GM18502 (cell line): ENCODE measurements at regions not wholly inside any gene's neighbourhood (a gene's known extent, or its start where the extent isn't known, plus 50 kb on each side); places are given as distances from the start of the nearest gene placed in this dataset.
"Not testable (repeated sequence)": the region's sequence is repeated elsewhere in the genome, so short reads cannot be mapped to it uniquely, and the experiment has no call there.

Experiments used
- ATAC-seq: cut with Tn5 transposase; IDR thresholded peaks from one replicate; pipeline ENCODE4 v1.9.1; 2021; ENCODE audit warnings: mild to moderate bottlenecking; ENCODE audit not compliant: unreplicated experiment, poor library complexity

- ATAC-seq, result no peak
Observed at GRCh38 chr4:159902648-159903047, 799.8 kb downstream of the RAPGEF2 start.

DNA sequence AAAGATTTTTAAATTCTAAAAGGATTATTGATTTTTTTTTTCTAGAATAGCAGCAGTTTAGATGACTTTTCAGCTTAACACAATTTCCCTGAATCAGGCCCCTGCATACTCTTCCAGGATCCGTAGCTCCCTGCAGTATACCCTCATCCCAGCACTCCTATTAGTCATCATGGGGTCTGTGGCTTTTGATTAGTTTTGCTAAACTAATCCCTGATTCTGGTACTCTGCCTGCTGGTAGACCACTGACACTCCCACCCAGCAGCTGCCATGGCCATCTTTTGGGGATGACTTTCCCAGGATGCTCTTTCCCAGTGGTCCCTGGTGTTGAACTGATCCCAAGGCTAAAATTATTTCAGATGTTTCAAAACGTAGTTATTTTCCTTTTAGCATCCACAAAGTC lies 802.0 kb downstream of the RAPGEF2 start:
- ATAC-seq, result no peak

DNA sequence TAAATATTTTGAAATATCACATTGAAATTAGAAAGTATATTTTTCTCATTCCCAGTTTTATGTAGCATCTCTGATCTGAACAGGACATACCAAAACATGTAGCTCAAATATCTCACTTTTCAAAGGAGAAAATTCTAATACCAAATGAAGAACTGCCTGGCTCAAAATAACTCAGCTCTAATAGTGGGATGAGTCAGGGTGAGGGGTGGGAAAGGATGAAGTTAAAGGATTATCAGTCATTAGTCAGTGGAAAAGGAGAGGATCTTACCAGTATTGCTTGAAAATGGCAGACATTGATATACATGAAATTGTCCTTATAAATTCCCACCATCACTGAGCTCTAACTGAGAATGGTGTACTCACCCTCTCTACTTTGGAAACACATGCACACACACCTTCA lies 803.2 kb downstream of the RAPGEF2 start:
- ATAC-seq, result no peak

DNA sequence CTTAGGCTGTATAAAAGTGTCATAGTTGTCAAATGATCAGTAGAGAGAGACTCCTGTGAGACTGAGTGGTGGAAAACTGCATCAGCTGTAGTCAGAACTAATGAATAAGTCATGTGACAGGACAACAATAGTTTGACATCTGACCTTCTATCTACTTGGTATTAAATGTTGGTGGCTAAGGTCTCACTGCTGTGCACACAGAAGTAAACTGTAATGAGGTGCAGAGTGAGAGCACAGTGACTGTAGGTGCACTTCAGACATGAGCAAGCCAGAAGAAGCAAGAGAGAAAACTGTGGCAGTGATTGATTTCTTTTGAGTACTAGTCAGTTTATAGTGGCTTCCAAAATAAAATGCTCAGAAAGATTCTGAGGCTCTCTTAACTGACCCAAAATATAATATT lies 803.6 kb downstream of the RAPGEF2 start:
- no peak for ATAC-seq

DNA sequence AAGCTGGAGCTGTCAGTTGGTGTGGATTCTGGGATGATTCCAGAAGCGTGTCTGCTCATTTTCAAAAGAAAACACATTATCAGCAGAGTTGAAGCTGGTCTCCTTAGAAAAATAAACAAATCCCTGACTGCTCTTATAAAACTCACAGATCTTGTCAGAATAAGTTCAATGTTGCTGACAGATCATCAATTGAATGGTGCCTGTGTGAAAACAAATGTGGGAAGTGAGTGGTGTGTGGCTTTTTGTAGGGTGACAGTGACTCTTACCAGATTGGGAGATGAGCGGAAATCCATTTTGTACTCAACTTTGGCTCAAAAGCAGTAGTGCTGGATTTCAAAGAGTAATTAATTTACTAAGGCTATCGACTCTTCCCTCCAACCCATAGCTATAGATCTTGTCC lies 807.8 kb downstream of the RAPGEF2 start:
- ATAC-seq, result no peak

GRCh38 chr4:159922119-159922518 lies 819.2 kb downstream of the RAPGEF2 start:
- no peak for ATAC-seq

DNA sequence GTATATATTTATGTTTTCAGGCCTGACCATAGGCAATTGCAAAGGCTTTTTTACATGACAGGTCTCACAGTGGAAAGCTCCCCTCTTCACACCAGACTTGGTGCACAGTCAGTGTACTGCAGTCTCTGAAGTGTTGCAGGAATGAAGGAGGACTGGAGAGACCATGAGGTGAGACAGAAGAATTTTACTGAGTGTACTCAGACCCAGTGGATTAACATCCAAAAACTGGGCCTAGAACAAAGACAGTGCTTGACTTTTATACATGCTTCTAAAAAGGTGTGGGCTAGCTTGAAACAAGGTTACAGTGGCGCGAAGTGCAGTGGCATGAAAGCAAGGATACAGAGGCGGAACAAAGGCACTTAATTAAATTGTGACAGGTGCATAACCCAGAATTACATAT lies 822.9 kb downstream of the RAPGEF2 start:
- no peak for ATAC-seq

GRCh38 chr4:159926871-159927270 lies 824.0 kb downstream of the RAPGEF2 start:
- ATAC-seq, result no peak

- no peak for ATAC-seq
Observed at GRCh38 chr4:159927781-159928180, 824.9 kb downstream of the RAPGEF2 start.

DNA sequence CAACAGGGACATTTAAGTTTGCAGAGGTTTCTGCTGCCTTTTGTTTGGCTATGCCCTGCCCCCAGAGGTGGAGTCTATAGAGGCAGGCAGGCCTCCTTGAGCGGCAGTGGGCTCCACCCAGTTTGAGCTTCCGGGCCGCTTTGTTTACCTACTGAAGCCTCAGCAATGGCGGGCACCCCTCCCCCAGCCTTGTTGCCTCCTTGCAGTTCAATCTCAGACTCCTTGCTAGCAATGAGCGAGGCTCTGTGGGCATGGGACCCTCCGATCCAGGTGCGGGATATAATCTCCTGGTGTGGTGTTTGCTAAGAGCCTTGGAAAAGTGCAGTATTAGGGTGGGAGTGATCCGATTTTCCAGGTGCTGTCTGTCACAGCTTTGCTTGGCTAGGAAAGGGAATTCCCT lies 831.7 kb downstream of the RAPGEF2 start:
- not testable (repeated sequence) for ATAC-seq

GRCh38 chr4:159937595-159937994 lies 834.7 kb downstream of the RAPGEF2 start:
- ATAC-seq, result peak; percentile 99

- ATAC-seq, result not testable (repeated sequence)
Observed at GRCh38 chr4:159939681-159940080, 836.8 kb downstream of the RAPGEF2 start.

GRCh38 chr4:159941076-159941475 lies 838.2 kb downstream of the RAPGEF2 start:
- no peak for ATAC-seq

- ATAC-seq, result no peak
Observed at GRCh38 chr4:159944477-159944876, 841.6 kb downstream of the RAPGEF2 start.

DNA sequence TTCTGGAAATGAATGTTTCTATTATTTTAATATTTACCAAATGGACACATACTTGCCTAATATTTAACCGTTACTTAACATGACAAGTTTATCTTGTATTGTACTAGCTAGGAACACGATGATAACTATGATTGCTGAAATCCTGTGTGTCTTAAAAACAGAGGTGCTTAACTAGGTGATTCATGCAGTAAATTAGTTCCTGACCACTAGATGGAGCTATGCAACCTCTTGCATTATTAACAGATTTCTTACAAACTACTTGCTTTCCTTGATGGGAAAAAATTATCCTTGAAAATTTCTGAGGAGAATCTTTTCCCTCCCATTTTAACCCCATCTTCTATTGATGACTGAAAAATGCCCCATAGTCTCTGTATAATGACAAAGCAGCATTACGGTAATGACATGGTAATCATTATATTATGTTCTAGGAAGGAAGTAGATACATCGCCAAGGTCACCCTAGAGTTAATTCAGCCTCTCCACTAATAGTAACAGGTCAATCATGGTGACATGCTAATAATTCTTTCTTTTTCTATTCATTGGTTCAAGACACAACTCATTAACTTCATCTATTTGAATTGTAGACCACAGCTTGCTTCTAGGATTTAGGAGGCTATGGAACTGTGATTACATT lies 844.2 kb downstream of the RAPGEF2 start:
- ATAC-seq, result peak; percentile 82

DNA sequence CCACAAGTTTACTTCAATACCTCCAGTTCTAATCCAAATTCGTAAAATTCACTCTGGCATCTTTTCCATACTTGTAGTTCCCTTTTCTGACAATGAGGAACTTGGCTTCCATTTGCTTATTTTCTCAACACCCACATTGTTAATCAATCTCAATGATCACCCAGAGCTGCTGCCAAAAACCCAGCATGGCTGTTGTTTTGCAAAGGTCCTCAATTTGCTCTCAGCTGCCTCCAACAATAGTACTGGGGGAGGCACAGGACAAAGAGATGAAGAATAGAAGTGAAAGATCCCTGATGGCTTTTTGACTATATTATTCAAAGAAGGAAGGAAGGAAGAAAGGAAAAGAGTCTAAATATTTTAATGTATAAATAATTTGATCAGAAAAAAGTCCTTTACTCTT lies 847.8 kb downstream of the RAPGEF2 start:
- ATAC-seq, result no peak

- no peak for ATAC-seq
Observed at GRCh38 chr4:159966746-159967145, 863.9 kb downstream of the RAPGEF2 start.

DNA sequence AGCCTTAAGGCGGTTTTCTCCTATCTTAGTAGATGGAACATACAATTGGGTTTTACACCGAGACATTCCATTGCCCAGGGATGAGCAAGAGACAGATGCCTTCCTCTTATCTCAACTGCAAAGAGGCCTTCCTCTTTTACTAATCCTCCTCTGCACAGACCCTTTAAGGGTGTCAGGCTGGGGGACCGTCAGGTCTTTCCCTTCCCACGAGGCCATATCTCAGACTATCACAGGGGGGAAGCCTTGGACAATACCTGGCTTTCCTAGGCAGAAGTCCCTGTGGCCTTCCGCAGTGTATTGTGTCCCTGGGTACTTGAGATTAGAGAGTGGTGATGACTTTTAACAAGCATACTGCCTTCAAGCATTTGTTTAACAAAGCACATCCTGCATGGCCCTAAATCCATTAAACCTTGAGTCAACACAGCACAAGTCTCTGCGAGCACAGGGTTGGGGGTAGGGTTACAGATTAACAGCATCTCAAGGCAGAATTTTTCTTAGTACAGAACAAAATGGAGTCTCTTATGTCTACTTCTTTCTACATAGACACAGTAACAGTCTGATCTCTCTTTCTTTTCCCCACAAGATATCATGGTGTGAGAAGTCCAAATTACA lies 874.1 kb downstream of the RAPGEF2 start:
- ATAC-seq, result not testable (repeated sequence)

GRCh38 chr4:159977907-159978617 lies 875.2 kb downstream of the RAPGEF2 start:
- ATAC-seq, result no peak

GRCh38 chr4:159979351-159979750 lies 876.5 kb downstream of the RAPGEF2 start:
- no peak for ATAC-seq

GRCh38 chr4:159979953-159980352 lies 877.1 kb downstream of the RAPGEF2 start:
- ATAC-seq, result no peak
